ENCODE measurements at regions not wholly inside any gene's neighbourhood (a gene's known extent, or its start where the extent isn't known, plus 50 kb on each side); places are given as distances from the start of the nearest gene placed in this dataset.

GRCh38 chr9:81470864-81471263, 218.5 kb downstream of the TLE1 start:
- DNase-seq (ENCODE audit: low read depth, low spot score) = no peak
- ChIA-PET POLR2A (no interaction called here), CTCF (no interaction called here)
- H3K4me3 ChIP-seq (ENCODE audit: low read depth, low read length) = no peak overlapping the region
- TF ChIP-seq CTCF (IDR thresholded peaks at IDR 0.05; ENCODE audit: insufficient read depth, low read length, missing control alignments) = no peak

GRCh38 chr9:81468084-81468595, 221.2 kb downstream of the TLE1 start:
- no peak for TF ChIP-seq CTCF (IDR thresholded peaks at IDR 0.05; ENCODE audit: insufficient read depth, low read length, missing control alignments)
- DNase-seq (ENCODE audit: low read depth, low spot score) = no peak
- H3K4me3 ChIP-seq (ENCODE audit: low read depth, low read length) = no peak overlapping the region
- POLR2A ChIA-PET = no interaction called here
- CTCF ChIA-PET = no interaction called here

- no peak overlapping the region for H3K4me3 ChIP-seq (ENCODE audit: low read depth, low read length)
- POLR2A ChIA-PET = no interaction called here
- TF ChIP-seq CTCF (IDR thresholded peaks at IDR 0.05; ENCODE audit: insufficient read depth, low read length, missing control alignments) = no peak
- CTCF ChIA-PET = no interaction called here
- no peak for DNase-seq (ENCODE audit: low read depth, low spot score)
Measured at GRCh38 chr9:81466981-81467380, 222.4 kb downstream of the TLE1 start.

- H3K4me3 ChIP-seq (ENCODE audit: low read depth, low read length) = no peak overlapping the region
- CTCF ChIA-PET = interaction anchor here (0.7 to 1.6 kb wide), 4 partner anchors 10 to 221 kb away, joined by 3 to 5 read pairs (median 4); no protein-coding TSS in a partner anchor
- POLR2A ChIA-PET = no interaction called here
- TF ChIP-seq CTCF (IDR thresholded peaks at IDR 0.05; ENCODE audit: insufficient read depth, low read length, missing control alignments) = no peak
- no peak for DNase-seq (ENCODE audit: low read depth, low spot score)
Measured at GRCh38 chr9:81465468-81466011, 223.8 kb downstream of the TLE1 start.

- ChIA-PET POLR2A (interaction anchor here (0.6 kb wide), 1 partner anchor 278 kb away, joined by 6 read pairs; no protein-coding TSS in a partner anchor), CTCF (no interaction called here)
- no peak for DNase-seq (ENCODE audit: low read depth, low spot score)
- no peak for TF ChIP-seq CTCF (IDR thresholded peaks at IDR 0.05; ENCODE audit: insufficient read depth, low read length, missing control alignments)
- H3K4me3 ChIP-seq (ENCODE audit: low read depth, low read length) = no peak overlapping the region
Measured at GRCh38 chr9:81462801-81463200, 226.5 kb downstream of the TLE1 start.

GRCh38 chr9:81461196-81461595, 228.2 kb downstream of the TLE1 start:
- no peak for TF ChIP-seq CTCF (IDR thresholded peaks at IDR 0.05; ENCODE audit: insufficient read depth, low read length, missing control alignments)
- no peak for DNase-seq (ENCODE audit: low read depth, low spot score)
- no peak overlapping the region for H3K4me3 ChIP-seq (ENCODE audit: low read depth, low read length)
- CTCF ChIA-PET = no interaction called here
- POLR2A ChIA-PET = no interaction called here
